Vagina (tissue), 2 donors: ENCODE measurements at regions not wholly inside any gene's neighbourhood (a gene's known extent, or its start where the extent isn't known, plus 50 kb on each side); places are given as distances from the start of the nearest gene placed in this dataset.

Experiments used
- DNase-seq, 2 donors: peaks; one replicate each; pipeline ENCODE4 v3.0.0-alpha.2; 2017; ENCODE audit errors: extremely low spot score in 2 of 2
- H3K27ac ChIP-seq: fragments of 200-600 bp; sonication (generic); one replicate; pipeline ENCODE4 v1.5.1; 2019
- H3K27me3 ChIP-seq: fragments of 200-600 bp; sonication (generic); one replicate; pipeline ENCODE4 v1.5.1; 2019
- H3K36me3 ChIP-seq, 2 donors: fragments of 200-600 bp; sonication (generic); one replicate each; pipeline ENCODE4 v1.5.1; 2017 to 2019
- H3K4me1 ChIP-seq: fragments of 200-600 bp; sonication (generic); one replicate; pipeline ENCODE4 v1.5.1; 2019
- H3K4me3 ChIP-seq, 2 donors: fragments of 200-600 bp; sonication (generic); 1 replicate in 1 of 2; 2 replicates in 1 of 2; pipeline ENCODE4 v1.5.1; 2016 to 2019
- H3K9me3 ChIP-seq: fragments of 200-600 bp; sonication (generic); one replicate; pipeline ENCODE4 v1.5.1; 2019
- POLR2A ChIP-seq, 2 donors: fragments of 450-650 bp; IDR thresholded peaks; one replicate each; pipeline ENCODE4 v1.6.1; 2017; ENCODE audit warnings: antibody characterized with exemption in 2 of 2, mild to moderate bottlenecking in 2 of 2, moderate library complexity in 2 of 2
- POLR2AphosphoS5 ChIP-seq, 2 donors: sonication (generic); formaldehyde crosslinking; IDR thresholded peaks; one replicate each; pipeline ENCODE4 v1.9.0; 2017; ENCODE audit warnings: antibody characterized with exemption in 2 of 2, mild to moderate bottlenecking in 2 of 2, low read depth in 1 of 2; ENCODE audit not compliant: insufficient read depth in 1 of 2
- intact Hi-C: fragments of 100-400 bp; cut with DNase I; formaldehyde crosslinking; loops from one replicate; pipeline ENCODE4 v1.15.1; 2023
- TF ChIP-seq, protein P1 (sequence below), 3 experiments: fragments of 450-650 bp in 2 of 3; fragments of 200-600 bp in 1 of 3; sonication (generic) in 1 of 3; IDR thresholded peaks; one replicate each; pipeline ENCODE4 v1.5.1; 2017 to 2019; ENCODE audit warnings: antibody characterized with exemption in 3 of 3, mild to moderate bottlenecking in 2 of 3, moderate library complexity in 2 of 3

DNA sequence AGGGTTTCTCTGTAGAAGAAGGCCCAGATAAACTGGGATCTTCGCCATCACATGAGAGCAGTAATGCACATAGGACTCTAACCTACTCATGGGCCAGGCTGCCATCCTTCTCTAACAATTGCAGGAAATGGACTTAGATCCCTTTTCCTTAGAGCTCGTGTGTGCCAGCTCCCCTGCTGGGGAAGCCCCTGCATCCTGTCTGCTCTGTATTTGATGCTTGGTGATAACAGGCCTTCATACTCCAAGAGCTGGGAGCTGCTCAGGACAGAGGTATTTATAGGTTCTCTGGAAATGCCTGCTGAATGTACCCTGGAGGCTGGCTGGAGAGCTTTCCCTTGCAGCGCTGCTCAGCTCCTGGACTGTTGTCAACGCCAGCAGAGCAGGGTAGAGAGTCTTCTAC is 249.6 kb downstream of the MTX2 start:
- no peak overlapping the region for H3K27ac ChIP-seq
- no peaks in the 10 kb centered on the region for H3K4me1 ChIP-seq
- H3K27me3 ChIP-seq: no peaks in the 10 kb centered on the region
- H3K4me3 ChIP-seq: no peak overlapping the region
- H3K9me3 ChIP-seq: no peaks in the 10 kb centered on the region
- no peak for DNase-seq
- TF ChIP-seq, protein P1, sequence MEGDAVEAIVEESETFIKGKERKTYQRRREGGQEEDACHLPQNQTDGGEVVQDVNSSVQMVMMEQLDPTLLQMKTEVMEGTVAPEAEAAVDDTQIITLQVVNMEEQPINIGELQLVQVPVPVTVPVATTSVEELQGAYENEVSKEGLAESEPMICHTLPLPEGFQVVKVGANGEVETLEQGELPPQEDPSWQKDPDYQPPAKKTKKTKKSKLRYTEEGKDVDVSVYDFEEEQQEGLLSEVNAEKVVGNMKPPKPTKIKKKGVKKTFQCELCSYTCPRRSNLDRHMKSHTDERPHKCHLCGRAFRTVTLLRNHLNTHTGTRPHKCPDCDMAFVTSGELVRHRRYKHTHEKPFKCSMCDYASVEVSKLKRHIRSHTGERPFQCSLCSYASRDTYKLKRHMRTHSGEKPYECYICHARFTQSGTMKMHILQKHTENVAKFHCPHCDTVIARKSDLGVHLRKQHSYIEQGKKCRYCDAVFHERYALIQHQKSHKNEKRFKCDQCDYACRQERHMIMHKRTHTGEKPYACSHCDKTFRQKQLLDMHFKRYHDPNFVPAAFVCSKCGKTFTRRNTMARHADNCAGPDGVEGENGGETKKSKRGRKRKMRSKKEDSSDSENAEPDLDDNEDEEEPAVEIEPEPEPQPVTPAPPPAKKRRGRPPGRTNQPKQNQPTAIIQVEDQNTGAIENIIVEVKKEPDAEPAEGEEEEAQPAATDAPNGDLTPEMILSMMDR (IDR thresholded peaks at IDR 0.05): no peak
- peak in 1 of 2 donors; percentile 63 for TF ChIP-seq POLR2AphosphoS5 (IDR thresholded peaks at IDR 0.05; ENCODE audit: insufficient read depth in 1 of 2, low read depth in 1 of 2)
- TF ChIP-seq POLR2A (IDR thresholded peaks at IDR 0.05): no peak
- intact Hi-C loops: no loop called here
- H3K36me3 ChIP-seq: no peaks in the 10 kb centered on the region

- peaks cover 6% of the 10 kb centered on the region for H3K4me1 ChIP-seq
Measured at GRCh38 chr2:176521878-176522670, 252.8 kb downstream of the MTX2 start.

GRCh38 chr2:176525086-176525485 is 255.8 kb downstream of the MTX2 start:
- intact Hi-C loops: no loop called here
- H3K4me1 ChIP-seq: peaks cover 12% of the 10 kb centered on the region
- no peak for TF ChIP-seq POLR2A (IDR thresholded peaks at IDR 0.05)
- TF ChIP-seq POLR2AphosphoS5 (IDR thresholded peaks at IDR 0.05; ENCODE audit: insufficient read depth in 1 of 2, low read depth in 1 of 2): no peak
- TF ChIP-seq, protein P1 (IDR thresholded peaks at IDR 0.05): no peak
- H3K4me3 ChIP-seq: no peak overlapping the region
- H3K27me3 ChIP-seq: no peaks in the 10 kb centered on the region
- H3K36me3 ChIP-seq: no peaks in the 10 kb centered on the region
- H3K27ac ChIP-seq: no peak overlapping the region
- H3K9me3 ChIP-seq: no peaks in the 10 kb centered on the region
- DNase-seq: no peak

More at GRCh38 chr2:176521878-176522670, 252.8 kb downstream of the MTX2 start:
- TF ChIP-seq, protein P1 (IDR thresholded peaks at IDR 0.05): no peak
- TF ChIP-seq POLR2AphosphoS5 (IDR thresholded peaks at IDR 0.05; ENCODE audit: insufficient read depth in 1 of 2, low read depth in 1 of 2) (no peak), POLR2A (IDR thresholded peaks at IDR 0.05) (no peak)
- no peak for DNase-seq
- Histone ChIP-seq H3K27ac (no peak overlapping the region), H3K36me3 (no peaks in the 10 kb centered on the region), H3K4me3 (no peak overlapping the region), H3K9me3 (no peaks in the 10 kb centered on the region), H3K27me3 (no peaks in the 10 kb centered on the region)
- intact Hi-C loops: no loop called here

DNA sequence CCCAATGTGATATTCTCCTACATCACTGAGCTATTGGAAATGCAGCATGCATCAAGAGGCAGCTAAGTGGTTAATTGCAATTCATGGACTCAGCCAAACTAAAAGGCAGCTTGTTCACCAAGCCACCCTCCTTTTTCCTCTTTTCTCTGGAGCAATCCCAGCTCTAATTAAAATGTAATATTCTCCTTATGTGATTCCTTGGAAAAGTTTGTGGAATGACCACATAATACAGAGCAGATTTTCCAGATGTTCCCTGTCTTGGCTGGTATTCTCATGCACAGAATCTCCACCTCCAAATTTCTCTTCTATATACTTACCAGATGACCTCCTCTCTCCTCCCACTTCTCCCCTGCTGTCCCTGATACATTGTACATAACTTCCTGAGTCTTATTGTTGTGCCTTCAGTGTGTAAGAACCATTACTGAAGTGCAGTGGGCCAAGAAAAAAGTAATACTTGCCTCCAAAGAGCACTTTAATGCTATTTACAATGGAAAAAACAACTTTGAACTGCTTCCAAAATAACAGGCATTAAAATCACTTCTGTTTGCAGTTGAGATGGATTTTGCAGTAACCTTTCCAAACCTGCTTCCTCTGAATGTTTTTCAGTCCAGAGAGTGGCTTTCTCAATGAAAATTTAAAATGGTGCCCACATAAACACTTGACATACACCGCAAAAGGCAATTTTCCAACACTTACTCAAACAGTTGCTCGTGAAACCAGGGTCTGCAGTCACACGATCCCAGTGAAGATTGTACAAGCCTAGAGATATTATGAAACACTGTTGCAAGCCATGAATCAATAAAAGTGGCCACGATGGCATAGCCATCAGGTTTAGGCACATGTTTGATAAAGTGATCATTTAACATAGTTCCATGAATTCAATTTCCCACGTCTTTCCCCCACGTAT is 258.0 kb downstream of the MTX2 start:
- H3K36me3 ChIP-seq: no peaks in the 10 kb centered on the region
- peaks cover 12% of the 10 kb centered on the region for H3K4me1 ChIP-seq
- no peaks in the 10 kb centered on the region for H3K9me3 ChIP-seq
- H3K27me3 ChIP-seq: no peaks in the 10 kb centered on the region
- no peak overlapping the region for H3K27ac ChIP-seq
- H3K4me3 ChIP-seq: no peak overlapping the region
- DNase-seq: no peak
- TF ChIP-seq, protein P1 (IDR thresholded peaks at IDR 0.05): no peak
- TF ChIP-seq POLR2A (IDR thresholded peaks at IDR 0.05) (no peak), POLR2AphosphoS5 (IDR thresholded peaks at IDR 0.05; ENCODE audit: insufficient read depth in 1 of 2, low read depth in 1 of 2) (peak in 1 of 2 donors; percentile 12)
- intact Hi-C loops: no loop called here
